ENCODE measurements at regions not wholly inside any gene's neighbourhood (a gene's known extent, or its start where the extent isn't known, plus 50 kb on each side); places are given as distances from the start of the nearest gene placed in this dataset.

DNA sequence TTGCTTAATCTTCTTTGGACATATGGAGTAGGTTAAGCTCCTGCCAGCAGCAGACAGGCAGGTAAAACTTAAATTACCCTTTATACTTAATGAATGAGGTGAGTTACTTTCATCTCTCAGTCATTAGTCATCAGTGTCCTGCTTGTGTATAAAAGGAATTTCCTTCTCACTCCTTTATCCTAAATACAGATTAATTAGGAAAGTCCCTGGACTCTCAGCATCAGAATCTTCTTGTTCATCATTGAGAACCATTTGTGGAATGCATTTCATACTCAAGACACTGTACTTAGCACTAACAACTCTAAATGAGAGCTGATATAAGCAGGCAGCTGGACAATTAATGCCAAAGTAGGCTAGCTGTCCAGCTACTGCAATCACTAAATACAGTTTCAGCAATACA, 630.4 kb downstream of the METTL15 start:
- Histone ChIP-seq H3K27ac (no peak overlapping the region), H3K36me3 (no peaks in the 10 kb centered on the region), H3K4me3 (no peak overlapping the region), H3K27me3 (no peaks in the 10 kb centered on the region), H3K4me1 (no peaks in the 10 kb centered on the region), H3K9me3 (no peaks in the 10 kb centered on the region)
- ATAC-seq (peak; percentile 36), DNase-seq (no peak)
- intact Hi-C loops (cut with DNase I) = no loop called here
- TF ChIP-seq, protein P1, sequence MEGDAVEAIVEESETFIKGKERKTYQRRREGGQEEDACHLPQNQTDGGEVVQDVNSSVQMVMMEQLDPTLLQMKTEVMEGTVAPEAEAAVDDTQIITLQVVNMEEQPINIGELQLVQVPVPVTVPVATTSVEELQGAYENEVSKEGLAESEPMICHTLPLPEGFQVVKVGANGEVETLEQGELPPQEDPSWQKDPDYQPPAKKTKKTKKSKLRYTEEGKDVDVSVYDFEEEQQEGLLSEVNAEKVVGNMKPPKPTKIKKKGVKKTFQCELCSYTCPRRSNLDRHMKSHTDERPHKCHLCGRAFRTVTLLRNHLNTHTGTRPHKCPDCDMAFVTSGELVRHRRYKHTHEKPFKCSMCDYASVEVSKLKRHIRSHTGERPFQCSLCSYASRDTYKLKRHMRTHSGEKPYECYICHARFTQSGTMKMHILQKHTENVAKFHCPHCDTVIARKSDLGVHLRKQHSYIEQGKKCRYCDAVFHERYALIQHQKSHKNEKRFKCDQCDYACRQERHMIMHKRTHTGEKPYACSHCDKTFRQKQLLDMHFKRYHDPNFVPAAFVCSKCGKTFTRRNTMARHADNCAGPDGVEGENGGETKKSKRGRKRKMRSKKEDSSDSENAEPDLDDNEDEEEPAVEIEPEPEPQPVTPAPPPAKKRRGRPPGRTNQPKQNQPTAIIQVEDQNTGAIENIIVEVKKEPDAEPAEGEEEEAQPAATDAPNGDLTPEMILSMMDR (IDR thresholded peaks at IDR 0.05) = no peak

DNA sequence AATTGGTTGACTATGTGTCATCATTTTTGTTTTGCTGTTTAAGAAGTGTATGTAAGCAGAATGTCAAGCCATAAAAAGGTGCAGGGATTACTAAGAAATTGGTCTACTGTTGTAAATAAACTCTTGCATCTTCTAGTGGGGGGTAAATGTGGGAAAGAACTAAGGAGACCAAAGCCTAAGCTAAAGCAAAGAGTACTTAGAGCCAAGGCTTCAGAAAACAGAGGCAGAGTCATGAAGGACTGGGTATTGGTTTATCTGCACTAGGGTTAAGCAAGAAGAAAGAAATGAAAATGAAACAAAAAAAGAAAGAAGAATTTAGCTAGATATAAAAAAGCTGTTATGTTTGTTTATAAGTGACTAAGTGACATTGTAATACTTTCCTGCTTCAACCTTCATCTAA, 628.1 kb downstream of the METTL15 start:
- no peaks in the 10 kb centered on the region for H3K4me1 ChIP-seq
- intact Hi-C loops (cut with DNase I) = no loop called here
- H3K36me3 ChIP-seq = no peaks in the 10 kb centered on the region
- H3K9me3 ChIP-seq = no peaks in the 10 kb centered on the region
- H3K27ac ChIP-seq = no peak overlapping the region
- ATAC-seq (no peak), DNase-seq (no peak)
- H3K27me3 ChIP-seq = no peaks in the 10 kb centered on the region
- TF ChIP-seq, protein P1 (IDR thresholded peaks at IDR 0.05) = no peak
- no peak overlapping the region for H3K4me3 ChIP-seq

- no peaks in the 10 kb centered on the region for H3K4me1 ChIP-seq
- intact Hi-C loops (cut with DNase I) = no loop called here
- TF ChIP-seq, protein P1 (IDR thresholded peaks at IDR 0.05) = no peak
- DNase-seq (no peak), ATAC-seq (no peak)
- no peaks in the 10 kb centered on the region for H3K36me3 ChIP-seq
- no peak overlapping the region for H3K27ac ChIP-seq
- no peak overlapping the region for H3K4me3 ChIP-seq
- no peaks in the 10 kb centered on the region for H3K9me3 ChIP-seq
- no peaks in the 10 kb centered on the region for H3K27me3 ChIP-seq
Measured at GRCh38 chr11:28735511-28735910, 627.3 kb downstream of the METTL15 start.

- Histone ChIP-seq H3K4me3 (no peak overlapping the region), H3K27ac (no peak overlapping the region), H3K36me3 (no peaks in the 10 kb centered on the region), H3K27me3 (no peaks in the 10 kb centered on the region), H3K4me1 (no peaks in the 10 kb centered on the region), H3K9me3 (no peaks in the 10 kb centered on the region)
- ATAC-seq = no peak
- no peak for DNase-seq
- TF ChIP-seq, protein P1 (IDR thresholded peaks at IDR 0.05) = no peak
- intact Hi-C loops (cut with DNase I) = no loop called here
Measured at GRCh38 chr11:28730889-28731288, 622.7 kb downstream of the METTL15 start.

DNA sequence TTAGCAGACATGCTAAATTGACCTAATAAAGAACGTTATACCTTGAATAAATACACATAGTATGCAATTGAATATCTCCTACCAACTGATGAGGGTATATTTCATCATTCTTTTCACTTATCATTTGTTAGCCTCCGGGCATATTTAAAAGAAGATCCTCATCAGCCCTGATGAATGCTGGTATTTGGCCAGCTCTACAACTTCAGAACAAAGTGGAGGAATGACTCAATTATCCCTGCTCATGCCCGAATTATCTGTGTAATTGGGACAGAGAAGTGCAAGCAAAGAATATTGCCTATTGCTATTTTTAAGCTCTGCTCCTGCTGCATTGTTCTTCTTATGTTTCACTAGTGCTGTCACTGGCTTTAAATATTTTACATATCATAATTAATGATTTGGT, 622.1 kb downstream of the METTL15 start:
- intact Hi-C loops (cut with DNase I) = no loop called here
- H3K27me3 ChIP-seq = no peaks in the 10 kb centered on the region
- H3K4me1 ChIP-seq = no peaks in the 10 kb centered on the region
- no peak overlapping the region for H3K27ac ChIP-seq
- TF ChIP-seq, protein P1 (IDR thresholded peaks at IDR 0.05) = no peak
- no peaks in the 10 kb centered on the region for H3K36me3 ChIP-seq
- H3K4me3 ChIP-seq = no peak overlapping the region
- ATAC-seq = no peak
- DNase-seq = no peak
- no peaks in the 10 kb centered on the region for H3K9me3 ChIP-seq

Measured in left lung (tissue), 4 donors.